ENCODE measurements at regions not wholly inside any gene's neighbourhood (a gene's known extent, or its start where the extent isn't known, plus 50 kb on each side); places are given as distances from the start of the nearest gene placed in this dataset.

- Histone ChIP-seq H3K27me3 (replicated peaks) (no peaks in the 10 kb centered on the region), H3K27ac (no peak overlapping the region), H3K4me3 (ENCODE audit: low read depth, low read length) (no peak overlapping the region), H3K36me3 (replicated peaks) (no peaks in the 10 kb centered on the region)
- no peak for DNase-seq
- in situ Hi-C loops (cut with HindIII; ENCODE audit: low pct_ligation_motif_present, low sequenced_read_pairs): no loop called here
- TF ChIP-seq, protein P1, sequence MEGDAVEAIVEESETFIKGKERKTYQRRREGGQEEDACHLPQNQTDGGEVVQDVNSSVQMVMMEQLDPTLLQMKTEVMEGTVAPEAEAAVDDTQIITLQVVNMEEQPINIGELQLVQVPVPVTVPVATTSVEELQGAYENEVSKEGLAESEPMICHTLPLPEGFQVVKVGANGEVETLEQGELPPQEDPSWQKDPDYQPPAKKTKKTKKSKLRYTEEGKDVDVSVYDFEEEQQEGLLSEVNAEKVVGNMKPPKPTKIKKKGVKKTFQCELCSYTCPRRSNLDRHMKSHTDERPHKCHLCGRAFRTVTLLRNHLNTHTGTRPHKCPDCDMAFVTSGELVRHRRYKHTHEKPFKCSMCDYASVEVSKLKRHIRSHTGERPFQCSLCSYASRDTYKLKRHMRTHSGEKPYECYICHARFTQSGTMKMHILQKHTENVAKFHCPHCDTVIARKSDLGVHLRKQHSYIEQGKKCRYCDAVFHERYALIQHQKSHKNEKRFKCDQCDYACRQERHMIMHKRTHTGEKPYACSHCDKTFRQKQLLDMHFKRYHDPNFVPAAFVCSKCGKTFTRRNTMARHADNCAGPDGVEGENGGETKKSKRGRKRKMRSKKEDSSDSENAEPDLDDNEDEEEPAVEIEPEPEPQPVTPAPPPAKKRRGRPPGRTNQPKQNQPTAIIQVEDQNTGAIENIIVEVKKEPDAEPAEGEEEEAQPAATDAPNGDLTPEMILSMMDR (IDR thresholded peaks at IDR 0.05; ENCODE audit: low read depth, low read length, missing control alignments): no peak
Observed at GRCh38 chr13:48908381-48909055, 67.2 kb upstream of the FNDC3A start.

GRCh38 chr13:48909056-48909389 is 66.7 kb upstream of the FNDC3A start:
- Histone ChIP-seq H3K4me3 (ENCODE audit: low read depth, low read length) (no peak overlapping the region), H3K36me3 (replicated peaks) (no peaks in the 10 kb centered on the region)
- in situ Hi-C loops (cut with HindIII; ENCODE audit: low pct_ligation_motif_present, low sequenced_read_pairs): no loop called here

GRCh38 chr13:48910686-48911085 is 65.0 kb upstream of the FNDC3A start:
- in situ Hi-C loops (cut with HindIII; ENCODE audit: low pct_ligation_motif_present, low sequenced_read_pairs): no loop called here
- Histone ChIP-seq H3K27me3 (replicated peaks) (no peaks in the 10 kb centered on the region), H3K36me3 (replicated peaks) (no peaks in the 10 kb centered on the region), H3K27ac (no peak overlapping the region), H3K4me3 (ENCODE audit: low read depth, low read length) (no peak overlapping the region)
- DNase-seq: no peak
- TF ChIP-seq, protein P1 (IDR thresholded peaks at IDR 0.05; ENCODE audit: low read depth, low read length, missing control alignments): no peak

More at GRCh38 chr13:48909056-48909389, 66.7 kb upstream of the FNDC3A start:
- Histone ChIP-seq H3K27me3 (replicated peaks) (no peaks in the 10 kb centered on the region), H3K27ac (no peak overlapping the region)
- TF ChIP-seq, protein P1 (IDR thresholded peaks at IDR 0.05; ENCODE audit: low read depth, low read length, missing control alignments): no peak
- no peak for DNase-seq

GRCh38 chr13:48919751-48920150 is 56.0 kb upstream of the FNDC3A start:
- H3K27me3 ChIP-seq (replicated peaks): no peaks in the 10 kb centered on the region
- H3K27ac ChIP-seq: no peak overlapping the region
- no peak for DNase-seq
- TF ChIP-seq, protein P1 (IDR thresholded peaks at IDR 0.05; ENCODE audit: low read depth, low read length, missing control alignments): no peak
- H3K36me3 ChIP-seq (replicated peaks): no peaks in the 10 kb centered on the region
- in situ Hi-C loops (cut with HindIII; ENCODE audit: low pct_ligation_motif_present, low sequenced_read_pairs): no loop called here
- no peak overlapping the region for H3K4me3 ChIP-seq (ENCODE audit: low read depth, low read length)

GRCh38 chr13:48920730-48921129 is 55.0 kb upstream of the FNDC3A start:
- H3K27ac ChIP-seq: no peak overlapping the region
- in situ Hi-C loops (cut with HindIII; ENCODE audit: low pct_ligation_motif_present, low sequenced_read_pairs): no loop called here
- TF ChIP-seq, protein P1 (IDR thresholded peaks at IDR 0.05; ENCODE audit: low read depth, low read length, missing control alignments): no peak
- H3K4me3 ChIP-seq (ENCODE audit: low read depth, low read length): no peak overlapping the region
- no peaks in the 10 kb centered on the region for H3K27me3 ChIP-seq (replicated peaks)
- H3K36me3 ChIP-seq (replicated peaks): no peaks in the 10 kb centered on the region
- DNase-seq: no peak

DNA sequence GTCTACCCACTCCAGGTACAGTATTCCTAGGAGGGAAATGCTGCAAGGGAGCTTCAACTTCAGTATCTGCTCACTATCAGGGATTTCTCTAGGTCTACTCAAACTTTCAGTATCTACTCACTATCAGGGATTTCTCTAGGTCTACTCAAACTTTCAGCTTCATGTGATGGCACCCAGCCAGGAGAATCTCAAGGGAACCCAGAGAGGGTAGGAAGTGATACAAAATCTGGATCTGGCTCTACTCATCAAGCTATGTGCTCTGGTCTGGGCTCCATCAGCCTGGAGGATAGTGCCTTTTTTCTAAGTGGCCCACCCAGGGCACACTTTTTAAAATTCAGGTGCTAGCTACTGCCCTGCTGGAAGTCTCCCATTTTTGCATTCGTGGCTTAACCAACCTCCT is 52.3 kb upstream of the FNDC3A start:
- Histone ChIP-seq H3K27me3 (replicated peaks) (no peaks in the 10 kb centered on the region), H3K27ac (no peak overlapping the region), H3K36me3 (replicated peaks) (no peaks in the 10 kb centered on the region), H3K4me3 (ENCODE audit: low read depth, low read length) (no peak overlapping the region)
- DNase-seq: no peak
- TF ChIP-seq, protein P1 (IDR thresholded peaks at IDR 0.05; ENCODE audit: low read depth, low read length, missing control alignments): no peak
- in situ Hi-C loops (cut with HindIII; ENCODE audit: low pct_ligation_motif_present, low sequenced_read_pairs): no loop called here
